ENCODE measurements at regions not wholly inside any gene's neighbourhood (a gene's known extent, or its start where the extent isn't known, plus 50 kb on each side); places are given as distances from the start of the nearest gene placed in this dataset.

- Histone ChIP-seq H2AFZ (ENCODE audit: low read length) (no peak overlapping the region), H3F3A (ENCODE audit: insufficient read depth, low read length) (no peaks in the 10 kb centered on the region), H3K4me2 (ENCODE audit: low read length) (no peak overlapping the region), H3K27ac (ENCODE audit: low read depth, low read length, poor library complexity, severe bottlenecking) (no peak overlapping the region), H4K20me1 (ENCODE audit: insufficient read depth, low read length) (no peaks in the 10 kb centered on the region), H3K9me2 (ENCODE audit: low read depth, low read length) (no peaks in the 10 kb centered on the region), H3K36me3 (ENCODE audit: insufficient read depth, low read length) (no peaks in the 10 kb centered on the region), H3K79me2 (ENCODE audit: insufficient read depth, low read length) (no peaks in the 10 kb centered on the region), H3K4me3 (ENCODE audit: low read depth, low read length, poor library complexity, severe bottlenecking) (no peak overlapping the region), H3K4me1 (ENCODE audit: insufficient read depth, low read length, severe bottlenecking) (no peaks in the 10 kb centered on the region), H3K27me3 (ENCODE audit: insufficient read depth, low read length) (peaks cover 16% of the 10 kb centered on the region), H3K9ac (ENCODE audit: low read length) (no peak overlapping the region), H3K9me3 (ENCODE audit: low read length) (no peaks in the 10 kb centered on the region)
- no peak for TF ChIP-seq EZH2 (IDR thresholded peaks at IDR 0.05; ENCODE audit: borderline replicate concordance, low read length)
These were observed 196.1 kb downstream of the BMP7 start for GRCh38 chr20:57070296-57070695.

- Histone ChIP-seq H3K4me2 (ENCODE audit: low read length) (no peak overlapping the region), H4K20me1 (ENCODE audit: insufficient read depth, low read length) (no peaks in the 10 kb centered on the region), H3F3A (ENCODE audit: insufficient read depth, low read length) (no peaks in the 10 kb centered on the region), H3K27me3 (ENCODE audit: insufficient read depth, low read length) (peaks cover 17% of the 10 kb centered on the region), H2AFZ (ENCODE audit: low read length) (no peak overlapping the region), H3K4me1 (ENCODE audit: insufficient read depth, low read length, severe bottlenecking) (no peaks in the 10 kb centered on the region), H3K9me2 (ENCODE audit: low read depth, low read length) (no peaks in the 10 kb centered on the region), H3K36me3 (ENCODE audit: insufficient read depth, low read length) (no peaks in the 10 kb centered on the region), H3K4me3 (ENCODE audit: low read depth, low read length, poor library complexity, severe bottlenecking) (no peak overlapping the region), H3K9ac (ENCODE audit: low read length) (no peak overlapping the region), H3K9me3 (ENCODE audit: low read length) (peaks cover 4% of the 10 kb centered on the region; the same call in 1 of the 2 replicates), H3K27ac (ENCODE audit: low read depth, low read length, poor library complexity, severe bottlenecking) (no peak overlapping the region), H3K79me2 (ENCODE audit: insufficient read depth, low read length) (no peaks in the 10 kb centered on the region)
- TF ChIP-seq CTCF (IDR thresholded peaks at IDR 0.05; ENCODE audit: low read length) = no peak
- TF ChIP-seq EZH2 (IDR thresholded peaks at IDR 0.05; ENCODE audit: borderline replicate concordance, low read length) = no peak
These were observed 195.1 kb downstream of the BMP7 start for GRCh38 chr20:57071283-57071731.

GRCh38 chr20:57071954-57072583 lies 194.4 kb downstream of the BMP7 start:
- H3K4me3 ChIP-seq (ENCODE audit: low read depth, low read length, poor library complexity, severe bottlenecking) = no peak overlapping the region
- no peaks in the 10 kb centered on the region for H4K20me1 ChIP-seq (ENCODE audit: insufficient read depth, low read length)
- H3K27me3 ChIP-seq (ENCODE audit: insufficient read depth, low read length) = peaks cover 17% of the 10 kb centered on the region
- H3K9me2 ChIP-seq (ENCODE audit: low read depth, low read length) = no peaks in the 10 kb centered on the region
- no peak for TF ChIP-seq CTCF (IDR thresholded peaks at IDR 0.05; ENCODE audit: low read length)
- H3K4me1 ChIP-seq (ENCODE audit: insufficient read depth, low read length, severe bottlenecking) = no peaks in the 10 kb centered on the region
- H3K4me2 ChIP-seq (ENCODE audit: low read length) = no peak overlapping the region
- H3K36me3 ChIP-seq (ENCODE audit: insufficient read depth, low read length) = no peaks in the 10 kb centered on the region
- H3K9ac ChIP-seq (ENCODE audit: low read length) = no peak overlapping the region
- no peak overlapping the region for H3K27ac ChIP-seq (ENCODE audit: low read depth, low read length, poor library complexity, severe bottlenecking)
- H3K79me2 ChIP-seq (ENCODE audit: insufficient read depth, low read length) = no peaks in the 10 kb centered on the region
- no peaks in the 10 kb centered on the region for H3F3A ChIP-seq (ENCODE audit: insufficient read depth, low read length)
- H3K9me3 ChIP-seq (ENCODE audit: low read length) = peaks cover 4% of the 10 kb centered on the region; the same call in 1 of the 2 replicates
- H2AFZ ChIP-seq (ENCODE audit: low read length) = no peak overlapping the region

GRCh38 chr20:57073402-57073801 lies 193.0 kb downstream of the BMP7 start:
- H3K27ac ChIP-seq (ENCODE audit: low read depth, low read length, poor library complexity, severe bottlenecking) = no peak overlapping the region
- H3K79me2 ChIP-seq (ENCODE audit: insufficient read depth, low read length) = no peaks in the 10 kb centered on the region
- peaks cover 17% of the 10 kb centered on the region for H3K27me3 ChIP-seq (ENCODE audit: insufficient read depth, low read length)
- no peaks in the 10 kb centered on the region for H3F3A ChIP-seq (ENCODE audit: insufficient read depth, low read length)
- no peak overlapping the region for H3K9ac ChIP-seq (ENCODE audit: low read length)
- H2AFZ ChIP-seq (ENCODE audit: low read length) = no peak overlapping the region
- no peaks in the 10 kb centered on the region for H3K9me2 ChIP-seq (ENCODE audit: low read depth, low read length)
- no peak for TF ChIP-seq CTCF (IDR thresholded peaks at IDR 0.05; ENCODE audit: low read length)
- no peak for TF ChIP-seq EZH2 (IDR thresholded peaks at IDR 0.05; ENCODE audit: borderline replicate concordance, low read length)
- H3K9me3 ChIP-seq (ENCODE audit: low read length) = peaks cover 9% of the 10 kb centered on the region; the same call in 1 of the 2 replicates
- H3K36me3 ChIP-seq (ENCODE audit: insufficient read depth, low read length) = no peaks in the 10 kb centered on the region
- H4K20me1 ChIP-seq (ENCODE audit: insufficient read depth, low read length) = no peaks in the 10 kb centered on the region
- H3K4me3 ChIP-seq (ENCODE audit: low read depth, low read length, poor library complexity, severe bottlenecking) = no peak overlapping the region
- H3K4me1 ChIP-seq (ENCODE audit: insufficient read depth, low read length, severe bottlenecking) = no peaks in the 10 kb centered on the region
- H3K4me2 ChIP-seq (ENCODE audit: low read length) = no peak overlapping the region
